Upper lobe of right lung (tissue), 1 donor: ENCODE measurements at regions not wholly inside any gene's neighbourhood (a gene's known extent, or its start where the extent isn't known, plus 50 kb on each side); places are given as distances from the start of the nearest gene placed in this dataset.
"Not testable (repeated sequence)": the region's sequence is repeated elsewhere in the genome, so short reads cannot be mapped to it uniquely, and the experiment has no call there.

Experiments
- ATAC-seq: fragments of 200-7000 bp; cut with Tn5 transposase; one replicate; pipeline ENCODE4 v1.9.1; 2020; ENCODE audit warnings: mild to moderate bottlenecking, moderate library complexity
- DNase-seq: peaks from one replicate; pipeline ENCODE4 v3.0.0-alpha.2; 2020
- H3K27ac ChIP-seq: fragments of 200-600 bp; one replicate; pipeline ENCODE4 v1.8.0; 2022
- H3K27me3 ChIP-seq: fragments of 200-600 bp; one replicate; pipeline ENCODE4 v1.8.0; 2022; ENCODE audit warnings: mild to moderate bottlenecking
- H3K36me3 ChIP-seq: fragments of 200-600 bp; one replicate; pipeline ENCODE4 v1.8.0; 2022
- H3K4me1 ChIP-seq: fragments of 200-600 bp; one replicate; pipeline ENCODE4 v1.8.0; 2022
- H3K4me3 ChIP-seq: fragments of 200-600 bp; one replicate; pipeline ENCODE4 v1.8.0; 2022; ENCODE audit warnings: mild to moderate bottlenecking
- H3K9me3 ChIP-seq: fragments of 200-600 bp; one replicate; pipeline ENCODE4 v1.8.0; 2022
- CTCF ChIP-seq: fragments of 200-600 bp; IDR thresholded peaks from one replicate; pipeline ENCODE4 v1.8.0; 2022; ENCODE audit warnings: antibody characterized with exemption
- intact Hi-C: fragments of 100-400 bp; cut with DNase I; formaldehyde crosslinking; loops from one replicate; pipeline ENCODE4 v1.11.0; 2022
- donor health status: DM: no; HTN: yes; CAD: no; lungs with severe emphysema.

- ATAC-seq (no peak), DNase-seq (no peak)
- Histone ChIP-seq H3K27ac (no peak overlapping the region), H3K36me3 (no peaks in the 10 kb centered on the region), H3K9me3 (no peaks in the 10 kb centered on the region), H3K4me1 (no peaks in the 10 kb centered on the region), H3K4me3 (no peak overlapping the region), H3K27me3 (no peaks in the 10 kb centered on the region)
- intact Hi-C loops = no loop called here
- TF ChIP-seq CTCF = no peak
Measured at GRCh38 chr18:11494107-11494506, 115.3 kb upstream of the SLC35G4 start.

GRCh38 chr18:11489266-11489899 lies 120.0 kb upstream of the SLC35G4 start:
- no peak for TF ChIP-seq CTCF
- Histone ChIP-seq H3K4me3 (no peak overlapping the region), H3K27me3 (no peaks in the 10 kb centered on the region), H3K4me1 (no peaks in the 10 kb centered on the region), H3K9me3 (no peaks in the 10 kb centered on the region), H3K36me3 (no peaks in the 10 kb centered on the region), H3K27ac (no peak overlapping the region)
- no peak for DNase-seq
- ATAC-seq = no peak
- intact Hi-C loops = no loop called here

- H3K4me1 ChIP-seq = no peaks in the 10 kb centered on the region
- H3K27ac ChIP-seq = no peak overlapping the region
- no peak for TF ChIP-seq CTCF
- H3K36me3 ChIP-seq = no peaks in the 10 kb centered on the region
- intact Hi-C loops = no loop called here
- no peak overlapping the region for H3K4me3 ChIP-seq
- DNase-seq (no peak), ATAC-seq (no peak)
- H3K27me3 ChIP-seq = no peaks in the 10 kb centered on the region
- no peaks in the 10 kb centered on the region for H3K9me3 ChIP-seq
Measured at GRCh38 chr18:11488175-11488574, 121.2 kb upstream of the SLC35G4 start.

- ATAC-seq = no peak
- Histone ChIP-seq H3K27me3 (no peaks in the 10 kb centered on the region), H3K36me3 (no peaks in the 10 kb centered on the region), H3K27ac (no peak overlapping the region), H3K9me3 (no peaks in the 10 kb centered on the region), H3K4me1 (no peaks in the 10 kb centered on the region), H3K4me3 (no peak overlapping the region)
- no peak for TF ChIP-seq CTCF
- DNase-seq = no peak
- intact Hi-C loops = no loop called here
Measured at GRCh38 chr18:11487390-11487789, 122.0 kb upstream of the SLC35G4 start.

- ATAC-seq (no peak), DNase-seq (no peak)
- no peaks in the 10 kb centered on the region for H3K4me1 ChIP-seq
- no peaks in the 10 kb centered on the region for H3K9me3 ChIP-seq
- H3K4me3 ChIP-seq = no peak overlapping the region
- intact Hi-C loops = no loop called here
- no peak for TF ChIP-seq CTCF
- H3K27me3 ChIP-seq = no peaks in the 10 kb centered on the region
- H3K27ac ChIP-seq = no peak overlapping the region
- H3K36me3 ChIP-seq = no peaks in the 10 kb centered on the region
Measured at GRCh38 chr18:11482271-11482670, 127.1 kb upstream of the SLC35G4 start.

- intact Hi-C loops = no loop called here
- no peak for DNase-seq
- no peak overlapping the region for H3K27ac ChIP-seq
Measured at GRCh38 chr18:11480692-11481091, 128.7 kb upstream of the SLC35G4 start.

GRCh38 chr18:11479031-11479430 lies 130.4 kb upstream of the SLC35G4 start:
- ATAC-seq, H3K27me3 ChIP-seq, H3K36me3 ChIP-seq, DNase-seq, H3K9me3 ChIP-seq, intact Hi-C loops, H3K27ac ChIP-seq, H3K4me3 ChIP-seq, H3K4me1 ChIP-seq: not testable (repeated sequence)

More at GRCh38 chr18:11480692-11481091, 128.7 kb upstream of the SLC35G4 start:
- ATAC-seq = no peak
- H3K27me3 ChIP-seq = no peaks in the 10 kb centered on the region
- H3K4me3 ChIP-seq = no peak overlapping the region
- no peaks in the 10 kb centered on the region for H3K9me3 ChIP-seq
- no peaks in the 10 kb centered on the region for H3K4me1 ChIP-seq
- TF ChIP-seq CTCF = no peak
- no peaks in the 10 kb centered on the region for H3K36me3 ChIP-seq
